ENCODE measurements at regions not wholly inside any gene's neighbourhood (a gene's known extent, or its start where the extent isn't known, plus 50 kb on each side); places are given as distances from the start of the nearest gene placed in this dataset.

- no peak overlapping the region for H3K4ac ChIP-seq (ENCODE audit: low read depth, low read length)
- H3K23ac ChIP-seq (ENCODE audit: low read length) = no peak overlapping the region
- H3K27me3 ChIP-seq (ENCODE audit: insufficient read depth, low read length) = no peaks in the 10 kb centered on the region
- H2BK12ac ChIP-seq (ENCODE audit: low read length) = no peak overlapping the region
- no peak overlapping the region for H3K4me3 ChIP-seq (ENCODE audit: low read depth, low read length)
- no peak overlapping the region for H2BK5ac ChIP-seq (ENCODE audit: low read depth, low read length, poor library complexity)
- H4K12ac ChIP-seq (ENCODE audit: low read depth, low read length) = no peak overlapping the region
- no peak overlapping the region for H3K4me2 ChIP-seq (ENCODE audit: low read length)
- no peaks in the 10 kb centered on the region for H3K36me3 ChIP-seq (ENCODE audit: control insufficient read depth in 1 of 2, insufficient read depth in 2 of 2, low read length in 2 of 2)
- H3K79me1 ChIP-seq (ENCODE audit: low read length) = peaks cover 21% of the 10 kb centered on the region
- H2AK5ac ChIP-seq (ENCODE audit: low read length) = no peak overlapping the region
- no peak overlapping the region for H4K91ac ChIP-seq (ENCODE audit: low read depth, low read length)
- no CpG with 5 or more reads among the region's 2 CpGs for WGBS (ENCODE audit: extremely low coverage, insufficient coverage, insufficient read length)
- no peak overlapping the region for H2BK120ac ChIP-seq (ENCODE audit: insufficient read depth, low read length, poor library complexity)
- H3K9me3 ChIP-seq (ENCODE audit: insufficient read depth, low read depth, low read length) = no peaks in the 10 kb centered on the region
- peaks cover 13 to 20% of the 10 kb centered on the region in 2 experiments for H3K4me1 ChIP-seq (ENCODE audit: control insufficient read depth in 1 of 2, insufficient read depth in 2 of 2, low read length in 2 of 2)
- peaks cover 7% of the 10 kb centered on the region for H3K79me2 ChIP-seq (ENCODE audit: control insufficient read depth, insufficient read depth, low read length, poor library complexity)
- DNase-seq = no peak
- H4K8ac ChIP-seq (ENCODE audit: low read depth, low read length) = no peak overlapping the region
- no peak overlapping the region for H2AFZ ChIP-seq (ENCODE audit: insufficient read depth, low read length, poor library complexity)
- H3K18ac ChIP-seq (ENCODE audit: low read length) = no peak overlapping the region
- no peak overlapping the region for H3K27ac ChIP-seq (ENCODE audit: low read depth, low read length)
- H3K9ac ChIP-seq (ENCODE audit: low read length) = no peak overlapping the region
- H3K14ac ChIP-seq (ENCODE audit: low read length) = no peak overlapping the region
Measured at GRCh38 chr13:40345149-40345514, 321.3 kb downstream of the FOXO1 start.

GRCh38 chr13:40345654-40346372 is 320.6 kb downstream of the FOXO1 start:
- H3K9me3 ChIP-seq (ENCODE audit: insufficient read depth, low read depth, low read length) = no peaks in the 10 kb centered on the region
- no peak overlapping the region for H3K4me2 ChIP-seq (ENCODE audit: low read length)
- H2BK120ac ChIP-seq (ENCODE audit: insufficient read depth, low read length, poor library complexity) = no peak overlapping the region
- H3K9ac ChIP-seq (ENCODE audit: low read length) = no peak overlapping the region
- no peak overlapping the region for H3K4me3 ChIP-seq (ENCODE audit: low read depth, low read length)
- no CpG with 5 or more reads among the region's 12 CpGs for WGBS (ENCODE audit: extremely low coverage, insufficient coverage, insufficient read length)
- no peak overlapping the region for H3K4ac ChIP-seq (ENCODE audit: low read depth, low read length)
- H3K18ac ChIP-seq (ENCODE audit: low read length) = no peak overlapping the region
- no peak overlapping the region for H2BK5ac ChIP-seq (ENCODE audit: low read depth, low read length, poor library complexity)
- H2AK5ac ChIP-seq (ENCODE audit: low read length) = peak overlapping the region; percentile 27
- H3K27ac ChIP-seq (ENCODE audit: low read depth, low read length) = no peak overlapping the region
- H2AFZ ChIP-seq (ENCODE audit: insufficient read depth, low read length, poor library complexity) = no peak overlapping the region
- peak overlapping the region; percentile 39 for H2BK12ac ChIP-seq (ENCODE audit: low read length)
- no peak overlapping the region for H3K14ac ChIP-seq (ENCODE audit: low read length)
- H4K91ac ChIP-seq (ENCODE audit: low read depth, low read length) = peak overlapping the region; percentile 42
- H3K36me3 ChIP-seq (ENCODE audit: control insufficient read depth in 1 of 2, insufficient read depth in 2 of 2, low read length in 2 of 2) = no peaks in the 10 kb centered on the region
- DNase-seq = no peak
- peaks cover 5% of the 10 kb centered on the region for H3K79me2 ChIP-seq (ENCODE audit: control insufficient read depth, insufficient read depth, low read length, poor library complexity)
- H4K8ac ChIP-seq (ENCODE audit: low read depth, low read length) = peak overlapping the region; percentile 22
- H3K79me1 ChIP-seq (ENCODE audit: low read length) = peaks cover 16% of the 10 kb centered on the region
- no peak overlapping the region for H4K12ac ChIP-seq (ENCODE audit: low read depth, low read length)
- peaks cover 8 to 15% of the 10 kb centered on the region in 2 experiments for H3K4me1 ChIP-seq (ENCODE audit: control insufficient read depth in 1 of 2, insufficient read depth in 2 of 2, low read length in 2 of 2)
- H3K23ac ChIP-seq (ENCODE audit: low read length) = no peak overlapping the region
- no peaks in the 10 kb centered on the region for H3K27me3 ChIP-seq (ENCODE audit: insufficient read depth, low read length)

- Histone ChIP-seq H3K4me1 (ENCODE audit: control insufficient read depth in 1 of 2, insufficient read depth in 2 of 2, low read length in 2 of 2) (peaks cover 8 to 15% of the 10 kb centered on the region in 2 experiments), H3K4me3 (ENCODE audit: low read depth, low read length) (no peak overlapping the region), H3K9ac (ENCODE audit: low read length) (no peak overlapping the region), H2BK120ac (ENCODE audit: insufficient read depth, low read length, poor library complexity) (peak overlapping the region; percentile 1), H3K79me2 (ENCODE audit: control insufficient read depth, insufficient read depth, low read length, poor library complexity) (peaks cover 5% of the 10 kb centered on the region), H2AK5ac (ENCODE audit: low read length) (no peak overlapping the region), H2AFZ (ENCODE audit: insufficient read depth, low read length, poor library complexity) (no peak overlapping the region), H3K27me3 (ENCODE audit: insufficient read depth, low read length) (no peaks in the 10 kb centered on the region), H2BK5ac (ENCODE audit: low read depth, low read length, poor library complexity) (no peak overlapping the region), H3K4me2 (ENCODE audit: low read length) (no peak overlapping the region), H3K79me1 (ENCODE audit: low read length) (peaks cover 16% of the 10 kb centered on the region), H4K91ac (ENCODE audit: low read depth, low read length) (no peak overlapping the region), H4K12ac (ENCODE audit: low read depth, low read length) (no peak overlapping the region), H3K36me3 (ENCODE audit: control insufficient read depth in 1 of 2, insufficient read depth in 2 of 2, low read length in 2 of 2) (no peaks in the 10 kb centered on the region), H3K23ac (ENCODE audit: low read length) (no peak overlapping the region), H3K9me3 (ENCODE audit: insufficient read depth, low read depth, low read length) (peaks cover under 1% of the 10 kb centered on the region), H3K27ac (ENCODE audit: low read depth, low read length) (no peak overlapping the region), H4K8ac (ENCODE audit: low read depth, low read length) (no peak overlapping the region), H3K4ac (ENCODE audit: low read depth, low read length) (no peak overlapping the region), H2BK12ac (ENCODE audit: low read length) (no peak overlapping the region), H3K18ac (ENCODE audit: low read length) (no peak overlapping the region), H3K14ac (ENCODE audit: low read length) (no peak overlapping the region)
- no CpG with 5 or more reads among the region's 2 CpGs for WGBS (ENCODE audit: extremely low coverage, insufficient coverage, insufficient read length)
- DNase-seq = no peak
Measured at GRCh38 chr13:40346592-40346991, 319.8 kb downstream of the FOXO1 start.

- H3K36me3 ChIP-seq (ENCODE audit: control insufficient read depth in 1 of 2, insufficient read depth in 2 of 2, low read length in 2 of 2) = no peaks in the 10 kb centered on the region
- H4K8ac ChIP-seq (ENCODE audit: low read depth, low read length) = no peak overlapping the region
- WGBS (ENCODE audit: extremely low coverage, insufficient coverage, insufficient read length) = no CpG with 5 or more reads among the region's 7 CpGs
- H2BK12ac ChIP-seq (ENCODE audit: low read length) = peak overlapping the region; percentile 5
- H3K23ac ChIP-seq (ENCODE audit: low read length) = no peak overlapping the region
- H3K27ac ChIP-seq (ENCODE audit: low read depth, low read length) = no peak overlapping the region
- H4K91ac ChIP-seq (ENCODE audit: low read depth, low read length) = no peak overlapping the region
- no peak overlapping the region for H3K14ac ChIP-seq (ENCODE audit: low read length)
- no peak overlapping the region for H2BK120ac ChIP-seq (ENCODE audit: insufficient read depth, low read length, poor library complexity)
- H3K79me1 ChIP-seq (ENCODE audit: low read length) = peaks cover 4% of the 10 kb centered on the region
- no peak overlapping the region for H3K4me2 ChIP-seq (ENCODE audit: low read length)
- H2AFZ ChIP-seq (ENCODE audit: insufficient read depth, low read length, poor library complexity) = no peak overlapping the region
- no peaks in the 10 kb centered on the region for H3K27me3 ChIP-seq (ENCODE audit: insufficient read depth, low read length)
- DNase-seq = peak; percentile 67 to 76
- H3K4me3 ChIP-seq (ENCODE audit: low read depth, low read length) = no peak overlapping the region
- H3K18ac ChIP-seq (ENCODE audit: low read length) = no peak overlapping the region
- peaks cover 2% of the 10 kb centered on the region for H3K9me3 ChIP-seq (ENCODE audit: insufficient read depth, low read depth, low read length)
- peaks cover 7 to 10% of the 10 kb centered on the region in 2 experiments for H3K4me1 ChIP-seq (ENCODE audit: control insufficient read depth in 1 of 2, insufficient read depth in 2 of 2, low read length in 2 of 2)
- no peak overlapping the region for H4K12ac ChIP-seq (ENCODE audit: low read depth, low read length)
- H3K4ac ChIP-seq (ENCODE audit: low read depth, low read length) = no peak overlapping the region
- H2BK5ac ChIP-seq (ENCODE audit: low read depth, low read length, poor library complexity) = no peak overlapping the region
- no peak overlapping the region for H3K9ac ChIP-seq (ENCODE audit: low read length)
- H3K79me2 ChIP-seq (ENCODE audit: control insufficient read depth, insufficient read depth, low read length, poor library complexity) = no peaks in the 10 kb centered on the region
- no peak overlapping the region for H2AK5ac ChIP-seq (ENCODE audit: low read length)
Measured at GRCh38 chr13:40348096-40348679, 318.3 kb downstream of the FOXO1 start.

All from trophoblast cell (in vitro differentiated cells and primary cell).